HG03354 (cell line): ENCODE measurements at regions not wholly inside any gene's neighbourhood (a gene's known extent, or its start where the extent isn't known, plus 50 kb on each side); places are given as distances from the start of the nearest gene placed in this dataset.

ENCODE experiments used
- ATAC-seq: cut with Tn5 transposase; IDR thresholded peaks from one replicate; pipeline ENCODE4 v1.9.1; 2021; ENCODE audit warnings: mild to moderate bottlenecking; ENCODE audit not compliant: unreplicated experiment, poor library complexity, severe bottlenecking

- no peak for ATAC-seq
These were observed 659.3 kb downstream of the DIAPH3 start for GRCh38 chr13:59504407-59504806.

- ATAC-seq, result no peak
These were observed 653.3 kb downstream of the DIAPH3 start for GRCh38 chr13:59510386-59510785.

- no peak for ATAC-seq
These were observed 650.0 kb downstream of the DIAPH3 start for GRCh38 chr13:59513686-59514085.

DNA sequence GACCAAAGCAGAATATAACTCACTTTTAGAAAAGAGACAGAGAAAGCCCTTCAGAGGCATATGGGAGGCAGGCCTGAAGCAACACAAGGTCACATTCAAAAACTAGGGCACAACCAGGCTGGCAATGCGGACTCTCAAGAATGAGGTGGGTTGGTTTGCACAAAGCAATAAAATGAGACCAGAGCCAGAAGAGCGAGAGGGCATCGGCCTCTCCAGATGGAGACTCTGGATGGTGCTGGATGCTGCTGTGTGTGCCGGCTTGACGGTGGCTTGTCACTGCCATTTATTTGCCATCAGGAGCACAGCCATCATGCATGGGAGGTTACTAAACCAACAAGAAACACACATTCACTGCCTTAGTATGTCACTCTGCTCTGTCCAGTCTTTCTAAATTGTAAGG, 649.4 kb downstream of the DIAPH3 start:
- ATAC-seq, result no peak

- ATAC-seq, result no peak
These were observed 643.9 kb downstream of the DIAPH3 start for GRCh38 chr13:59519819-59520218.

DNA sequence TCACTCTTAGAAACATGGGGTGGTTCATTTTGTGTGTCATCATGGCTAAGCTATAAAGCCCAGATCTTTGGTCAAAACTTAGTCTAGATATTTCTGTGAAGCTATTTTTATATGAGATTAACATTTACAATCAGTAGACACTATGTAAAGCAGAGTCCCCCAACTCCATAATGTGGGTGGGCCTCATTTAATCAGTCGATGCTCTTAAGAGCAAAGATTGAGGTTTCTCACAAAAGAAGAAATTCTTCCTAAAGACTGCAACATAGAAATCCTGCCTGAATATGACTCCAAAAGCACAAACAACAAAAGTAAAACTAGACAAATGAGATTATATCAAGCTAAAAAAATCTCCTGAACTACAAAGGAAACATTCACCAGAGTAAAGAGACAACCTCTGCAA, 642.2 kb downstream of the DIAPH3 start:
- no peak for ATAC-seq

DNA sequence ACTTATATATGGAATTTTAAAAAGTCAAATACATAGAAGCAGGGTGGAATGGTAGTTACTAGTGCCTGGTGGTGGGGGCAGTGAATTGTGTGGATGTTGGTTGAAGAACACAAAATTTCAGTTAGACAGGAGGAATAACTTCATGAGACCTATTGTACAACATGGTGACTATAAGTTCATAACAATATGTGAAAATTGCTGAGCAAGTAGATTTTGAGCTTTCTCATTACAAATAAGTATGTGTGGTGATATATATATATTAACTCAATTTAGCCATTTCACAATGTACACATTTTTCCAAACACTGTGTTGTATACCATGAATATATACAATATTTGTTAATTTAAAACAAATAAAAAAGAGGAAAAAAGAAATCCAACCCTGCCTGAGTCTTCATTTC, 641.1 kb downstream of the DIAPH3 start:
- no peak for ATAC-seq

DNA sequence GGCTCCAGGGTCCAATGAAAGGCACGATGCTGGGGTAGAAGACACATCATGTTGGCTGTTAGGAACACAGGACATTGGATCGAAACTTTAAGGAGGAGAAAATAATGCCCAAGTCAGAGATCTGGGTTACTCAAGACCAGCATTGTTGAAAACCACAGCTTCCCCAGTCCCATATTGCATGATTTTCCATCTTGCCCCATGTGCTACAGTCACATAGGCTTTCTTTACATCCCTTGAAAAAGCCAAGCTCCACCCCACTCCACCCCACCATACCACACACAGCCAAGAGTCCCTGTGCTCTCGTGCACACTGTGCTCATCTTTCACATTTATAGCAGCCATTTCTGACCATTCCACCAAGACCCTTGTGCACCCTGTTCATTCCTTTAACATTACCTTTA, 636.2 kb downstream of the DIAPH3 start:
- no peak for ATAC-seq

GRCh38 chr13:59531571-59532091, 632.1 kb downstream of the DIAPH3 start:
- no peak for ATAC-seq

GRCh38 chr13:59532405-59532804, 631.3 kb downstream of the DIAPH3 start:
- no peak for ATAC-seq

GRCh38 chr13:59533561-59534555, 629.9 kb downstream of the DIAPH3 start:
- no peak for ATAC-seq

DNA sequence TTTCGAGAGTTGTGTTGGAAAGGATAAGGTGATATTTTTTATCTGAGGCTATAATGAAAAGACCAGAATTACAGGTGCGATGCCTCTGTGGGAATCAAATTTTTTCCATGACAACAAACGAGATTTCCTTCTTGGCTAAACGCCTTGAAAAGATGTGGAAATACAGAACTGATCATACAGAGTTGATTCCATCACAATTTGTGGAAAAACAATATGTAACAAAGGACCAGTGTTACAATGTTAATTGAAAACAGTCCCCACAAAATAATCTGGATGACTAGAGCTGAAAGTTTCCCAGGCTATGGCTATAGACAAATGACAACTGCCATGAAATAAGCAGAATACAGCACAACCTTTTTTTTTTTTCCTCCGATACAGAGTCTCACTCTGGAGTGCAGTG, 628.9 kb downstream of the DIAPH3 start:
- ATAC-seq, result no peak

DNA sequence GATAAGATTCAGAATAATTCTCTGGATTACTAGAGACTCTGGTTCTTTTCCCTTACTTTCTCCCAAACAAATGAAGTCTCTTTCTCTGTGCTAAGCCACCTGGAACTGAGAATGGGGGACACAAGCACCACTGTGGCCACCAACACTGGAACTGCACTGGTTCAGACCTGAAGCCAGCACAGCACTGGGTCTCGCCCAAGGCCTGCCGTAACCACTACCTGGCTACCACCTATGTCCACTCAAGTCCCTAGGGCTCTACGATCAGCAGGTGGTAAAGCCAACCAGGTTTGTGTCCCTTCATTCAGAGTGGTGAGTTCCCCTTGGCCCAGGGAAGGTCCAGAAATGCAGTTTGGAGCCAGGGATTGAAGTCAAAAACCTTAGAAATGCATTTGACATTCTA, 626.2 kb downstream of the DIAPH3 start:
- no peak for ATAC-seq

GRCh38 chr13:59538512-59538911, 625.2 kb downstream of the DIAPH3 start:
- no peak for ATAC-seq

GRCh38 chr13:59542303-59542702, 621.4 kb downstream of the DIAPH3 start:
- ATAC-seq, result no peak

DNA sequence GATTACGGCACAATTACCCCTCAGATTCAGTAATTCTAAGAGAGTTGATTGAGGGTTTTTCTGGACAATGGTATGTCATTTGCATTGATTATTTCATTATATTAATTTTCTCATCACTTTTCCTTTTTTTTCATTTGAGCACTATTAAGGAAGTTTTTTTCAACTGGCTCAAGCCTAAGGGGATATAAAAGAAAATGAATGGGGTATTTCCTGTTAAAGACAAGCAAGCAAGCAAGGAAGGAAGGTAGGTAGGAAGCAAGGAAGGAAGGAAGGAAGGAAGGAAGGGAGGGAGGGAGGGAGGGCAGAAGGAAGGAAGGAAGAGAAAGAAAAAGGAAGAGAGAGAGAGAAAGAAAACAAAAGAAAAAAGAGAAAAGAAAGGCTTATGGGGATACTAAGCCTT, 620.3 kb downstream of the DIAPH3 start:
- no peak for ATAC-seq

GRCh38 chr13:59545007-59545406, 618.7 kb downstream of the DIAPH3 start:
- ATAC-seq, result no peak

DNA sequence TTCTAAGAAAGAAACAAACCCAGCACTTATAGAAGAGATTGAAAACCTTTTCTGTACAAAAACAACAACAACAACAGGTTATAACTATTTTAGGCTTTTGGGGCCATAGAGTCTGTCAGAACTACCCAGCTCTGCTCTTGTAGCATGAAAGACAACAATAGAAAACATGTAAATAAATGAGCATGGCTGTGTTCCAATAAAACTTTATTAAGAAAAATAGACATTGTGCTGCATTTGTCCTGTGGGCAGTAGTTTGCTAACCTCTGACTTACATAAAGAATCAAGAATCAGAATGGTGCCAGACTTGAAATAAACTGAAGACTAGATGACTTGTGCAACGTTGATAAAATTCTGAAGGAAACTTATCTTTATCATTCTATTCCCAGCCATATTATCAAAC, 617.5 kb downstream of the DIAPH3 start:
- ATAC-seq, result no peak

DNA sequence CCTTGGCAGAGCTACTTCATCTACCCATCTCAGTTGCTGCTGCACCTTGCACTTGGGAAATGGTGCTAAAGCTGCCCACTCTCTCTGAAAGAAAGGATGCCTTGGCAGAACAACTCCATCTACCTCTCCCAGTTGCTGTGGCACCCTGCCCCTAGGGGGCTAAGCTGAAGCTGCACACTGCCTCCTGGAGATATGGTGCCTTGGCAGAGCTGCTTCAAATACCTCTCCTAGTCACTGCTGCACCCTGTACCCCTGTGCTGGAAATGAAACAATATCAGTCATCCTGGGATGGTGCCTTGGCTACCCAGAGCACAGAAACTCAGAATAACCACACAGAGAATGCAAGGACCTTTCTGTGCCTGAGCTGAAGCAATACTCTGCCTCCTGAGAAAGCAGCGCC, 615.8 kb downstream of the DIAPH3 start:
- no peak for ATAC-seq

GRCh38 chr13:59562924-59563323, 600.8 kb downstream of the DIAPH3 start:
- ATAC-seq, result no peak

- no peak for ATAC-seq
These were observed 597.2 kb downstream of the DIAPH3 start for GRCh38 chr13:59566561-59566960.
